ENCODE measurements at regions not wholly inside any gene's neighbourhood (a gene's known extent, or its start where the extent isn't known, plus 50 kb on each side); places are given as distances from the start of the nearest gene placed in this dataset.

- TF ChIP-seq POLR2A (IDR thresholded peaks at IDR 0.05): no peak
- TF ChIP-seq CTCF (IDR thresholded peaks at IDR 0.05): no peak
- TF ChIP-seq POLR2AphosphoS5 (IDR thresholded peaks at IDR 0.05; ENCODE audit: insufficient read depth in 1 of 2, low read depth in 1 of 2): no peak
Observed at GRCh38 chr12:91662021-91662420, 479.4 kb upstream of the DCN start.
